ENCODE measurements at regions not wholly inside any gene's neighbourhood (a gene's known extent, or its start where the extent isn't known, plus 50 kb on each side); places are given as distances from the start of the nearest gene placed in this dataset.

DNA sequence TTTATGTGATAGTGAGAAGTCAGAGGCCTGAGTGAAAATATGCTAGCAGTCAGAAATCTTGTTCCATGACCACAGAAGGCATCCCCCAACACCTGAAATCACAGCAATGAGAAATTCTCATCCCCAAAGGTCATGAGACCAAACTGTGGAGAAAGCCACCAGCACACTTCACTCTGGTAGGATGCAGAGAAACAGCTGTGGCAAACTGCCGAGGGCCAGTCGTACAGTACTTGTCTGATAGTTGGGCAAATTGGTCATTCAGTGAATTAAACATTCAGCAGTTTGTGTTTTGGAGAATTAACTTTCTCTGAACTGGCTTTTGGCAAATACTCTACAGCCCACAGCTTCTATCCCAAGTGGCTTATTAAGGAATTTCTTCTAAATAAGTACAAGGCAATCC, 117.2 kb downstream of the TSN start:
- TF ChIP-seq TAF1 (IDR thresholded peaks at IDR 0.05; ENCODE audit: borderline replicate concordance, insufficient read depth, low read length), result no peak
- no peak for TF ChIP-seq SIN3A (IDR thresholded peaks at IDR 0.05; ENCODE audit: borderline replicate concordance, insufficient read depth, low read length)
- TF ChIP-seq POLR2AphosphoS5 (IDR thresholded peaks at IDR 0.05; ENCODE audit: low read depth, low read length), result no peak
- TF ChIP-seq, protein P1, sequence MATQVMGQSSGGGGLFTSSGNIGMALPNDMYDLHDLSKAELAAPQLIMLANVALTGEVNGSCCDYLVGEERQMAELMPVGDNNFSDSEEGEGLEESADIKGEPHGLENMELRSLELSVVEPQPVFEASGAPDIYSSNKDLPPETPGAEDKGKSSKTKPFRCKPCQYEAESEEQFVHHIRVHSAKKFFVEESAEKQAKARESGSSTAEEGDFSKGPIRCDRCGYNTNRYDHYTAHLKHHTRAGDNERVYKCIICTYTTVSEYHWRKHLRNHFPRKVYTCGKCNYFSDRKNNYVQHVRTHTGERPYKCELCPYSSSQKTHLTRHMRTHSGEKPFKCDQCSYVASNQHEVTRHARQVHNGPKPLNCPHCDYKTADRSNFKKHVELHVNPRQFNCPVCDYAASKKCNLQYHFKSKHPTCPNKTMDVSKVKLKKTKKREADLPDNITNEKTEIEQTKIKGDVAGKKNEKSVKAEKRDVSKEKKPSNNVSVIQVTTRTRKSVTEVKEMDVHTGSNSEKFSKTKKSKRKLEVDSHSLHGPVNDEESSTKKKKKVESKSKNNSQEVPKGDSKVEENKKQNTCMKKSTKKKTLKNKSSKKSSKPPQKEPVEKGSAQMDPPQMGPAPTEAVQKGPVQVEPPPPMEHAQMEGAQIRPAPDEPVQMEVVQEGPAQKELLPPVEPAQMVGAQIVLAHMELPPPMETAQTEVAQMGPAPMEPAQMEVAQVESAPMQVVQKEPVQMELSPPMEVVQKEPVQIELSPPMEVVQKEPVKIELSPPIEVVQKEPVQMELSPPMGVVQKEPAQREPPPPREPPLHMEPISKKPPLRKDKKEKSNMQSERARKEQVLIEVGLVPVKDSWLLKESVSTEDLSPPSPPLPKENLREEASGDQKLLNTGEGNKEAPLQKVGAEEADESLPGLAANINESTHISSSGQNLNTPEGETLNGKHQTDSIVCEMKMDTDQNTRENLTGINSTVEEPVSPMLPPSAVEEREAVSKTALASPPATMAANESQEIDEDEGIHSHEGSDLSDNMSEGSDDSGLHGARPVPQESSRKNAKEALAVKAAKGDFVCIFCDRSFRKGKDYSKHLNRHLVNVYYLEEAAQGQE (IDR thresholded peaks at IDR 0.05; ENCODE audit: insufficient read depth in 1 of 2, low read depth in 2 of 2, low read length in 2 of 2), result no peak
- no peak for TF ChIP-seq FOXP2 (optimal IDR thresholded peaks at IDR 0.05; ENCODE audit: borderline replicate concordance, extremely low read depth, extremely low read length, insufficient read depth)

DNA sequence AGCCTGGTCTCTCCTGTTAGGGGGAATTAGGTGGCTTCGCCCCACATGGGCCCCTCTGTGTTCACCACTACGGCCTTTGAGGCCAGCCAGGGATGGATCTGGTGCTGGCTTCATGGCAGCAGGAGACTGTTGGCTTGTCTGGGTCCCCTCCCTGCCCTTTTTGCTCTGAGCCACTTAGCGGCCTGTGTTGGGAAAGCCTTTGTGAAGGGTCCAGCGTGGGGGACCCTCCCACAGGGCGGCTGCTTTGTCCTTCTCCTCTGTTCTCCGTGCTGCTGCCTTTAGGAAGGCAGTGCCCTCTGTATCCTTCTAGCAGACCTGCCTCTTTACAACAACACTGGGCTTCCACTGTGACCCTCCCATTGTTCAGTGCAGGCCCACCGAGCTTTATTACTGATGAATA, 118.4 kb downstream of the TSN start:
- TF ChIP-seq, protein P1 (IDR thresholded peaks at IDR 0.05; ENCODE audit: insufficient read depth in 1 of 2, low read depth in 2 of 2, low read length in 2 of 2), result no peak
- TF ChIP-seq FOXP2 (optimal IDR thresholded peaks at IDR 0.05; ENCODE audit: borderline replicate concordance, extremely low read depth, extremely low read length, insufficient read depth) (no peak), POLR2AphosphoS5 (IDR thresholded peaks at IDR 0.05; ENCODE audit: low read depth, low read length) (no peak), SIN3A (IDR thresholded peaks at IDR 0.05; ENCODE audit: borderline replicate concordance, insufficient read depth, low read length) (no peak), TAF1 (IDR thresholded peaks at IDR 0.05; ENCODE audit: borderline replicate concordance, insufficient read depth, low read length) (no peak)

DNA sequence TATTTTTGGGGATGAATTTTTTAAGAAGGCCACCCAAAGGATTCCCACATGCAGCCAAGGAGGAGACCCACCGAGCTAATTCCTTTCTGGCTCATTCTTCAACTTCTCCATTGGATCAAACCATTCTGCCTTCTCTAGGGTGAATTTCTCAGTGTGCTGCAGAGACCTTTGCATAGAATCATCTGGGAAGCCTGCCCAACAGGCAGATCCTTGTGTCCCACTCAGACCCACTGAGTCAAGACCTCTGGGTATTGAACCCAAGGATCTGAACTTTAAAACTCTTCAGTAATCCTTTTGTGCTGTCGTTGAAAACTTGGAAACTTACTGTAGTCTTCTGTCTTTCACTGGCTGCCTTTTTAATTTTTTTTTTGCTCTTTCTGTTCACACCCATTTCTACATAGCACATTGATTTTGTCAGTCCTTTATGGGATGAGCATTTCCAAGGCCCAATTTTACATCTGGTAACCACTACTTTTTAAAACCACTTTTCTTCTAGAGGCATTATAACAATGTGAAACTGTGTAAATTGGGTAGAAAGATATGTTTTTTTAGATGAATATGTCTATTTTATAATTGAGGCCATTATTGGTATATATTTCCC, 120.2 kb downstream of the TSN start:
- TF ChIP-seq FOXP2 (optimal IDR thresholded peaks at IDR 0.05; ENCODE audit: borderline replicate concordance, extremely low read depth, extremely low read length, insufficient read depth) (no peak), TAF1 (IDR thresholded peaks at IDR 0.05; ENCODE audit: borderline replicate concordance, insufficient read depth, low read length) (no peak), SIN3A (IDR thresholded peaks at IDR 0.05; ENCODE audit: borderline replicate concordance, insufficient read depth, low read length) (no peak), POLR2AphosphoS5 (IDR thresholded peaks at IDR 0.05; ENCODE audit: low read depth, low read length) (no peak)
- TF ChIP-seq, protein P1 (IDR thresholded peaks at IDR 0.05; ENCODE audit: insufficient read depth in 1 of 2, low read depth in 2 of 2, low read length in 2 of 2), result no peak

DNA sequence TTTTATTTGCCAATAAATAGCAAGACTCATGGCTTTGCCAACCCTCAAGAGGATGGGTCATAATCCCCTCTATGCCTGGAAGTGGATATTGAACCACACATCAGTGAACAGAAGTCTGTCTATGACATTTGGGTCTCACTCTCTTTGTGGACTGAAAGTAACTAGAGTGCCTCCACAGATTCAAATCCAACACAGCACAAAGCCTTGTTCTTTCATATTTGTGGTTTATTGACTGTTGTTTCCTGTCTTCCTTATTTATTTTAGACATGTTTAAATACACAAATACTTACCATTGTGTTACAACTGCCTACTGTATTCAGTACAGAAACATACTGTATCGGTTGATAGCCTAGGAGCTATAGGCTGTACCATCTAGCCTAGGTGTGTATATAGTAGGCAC, 121.9 kb downstream of the TSN start:
- TF ChIP-seq TAF1 (IDR thresholded peaks at IDR 0.05; ENCODE audit: borderline replicate concordance, insufficient read depth, low read length) (no peak), FOXP2 (optimal IDR thresholded peaks at IDR 0.05; ENCODE audit: borderline replicate concordance, extremely low read depth, extremely low read length, insufficient read depth) (no peak), POLR2AphosphoS5 (IDR thresholded peaks at IDR 0.05; ENCODE audit: low read depth, low read length) (no peak), SIN3A (IDR thresholded peaks at IDR 0.05; ENCODE audit: borderline replicate concordance, insufficient read depth, low read length) (no peak)
- TF ChIP-seq, protein P1 (IDR thresholded peaks at IDR 0.05; ENCODE audit: insufficient read depth in 1 of 2, low read depth in 2 of 2, low read length in 2 of 2), result no peak

Data from PFSK-1 (cell line).